PC-3 (cell line): ENCODE measurements at regions not wholly inside any gene's neighbourhood (a gene's known extent, or its start where the extent isn't known, plus 50 kb on each side); places are given as distances from the start of the nearest gene placed in this dataset.

ENCODE experiments used
- CTCF ChIP-seq: fragments of 300-600 bp; sonication (generic); conservative IDR thresholded peaks from 2 replicates; pipeline ENCODE4 v1.5.1; 2017; ENCODE audit warnings: antibody characterized with exemption, low read depth, mild to moderate bottlenecking, low read length
- EZH2 ChIP-seq: fragments of 300-600 bp; sonication (generic); IDR thresholded peaks from one replicate; pipeline ENCODE4 v1.6.1; 2017; ENCODE audit warnings: antibody characterized with exemption, mild to moderate bottlenecking, low read length; ENCODE audit not compliant: unreplicated experiment
- EZH2phosphoT487 ChIP-seq: fragments of 300-600 bp; sonication (generic); IDR thresholded peaks from 2 replicates; pipeline ENCODE4 v1.6.1; 2018; ENCODE audit warnings: mild to moderate bottlenecking, antibody characterized with exemption, low read length, borderline replicate concordance

- TF ChIP-seq CTCF (no peak), EZH2 (no peak), EZH2phosphoT487 (no peak)
Observed at GRCh38 chr3:4113811-4114522, 189.2 kb upstream of the SETMAR start.
